KMS-11 (cell line): ENCODE measurements at regions not wholly inside any gene's neighbourhood (a gene's known extent, or its start where the extent isn't known, plus 50 kb on each side); places are given as distances from the start of the nearest gene placed in this dataset.

ENCODE experiments used
- H2AFZ ChIP-seq: fragments of 200-600 bp; sonication (generic); 2 replicates; pipeline ENCODE4 v1.6.1; 2016; ENCODE audit warnings: antibody characterized with exemption, mixed run types, low read depth
- H3K27ac ChIP-seq: fragments of 200-600 bp; sonication (generic); 2 replicates; pipeline ENCODE4 v1.6.1; 2016; ENCODE audit warnings: mild to moderate bottlenecking, mixed run types
- H3K27me3 ChIP-seq: fragments of 200-600 bp; sonication (generic); 2 replicates; pipeline ENCODE4 v1.6.1; 2017; ENCODE audit warnings: mild to moderate bottlenecking, low read depth, mixed run types, moderate library complexity; ENCODE audit not compliant: insufficient read depth
- H3K36me3 ChIP-seq: fragments of 200-600 bp; sonication (generic); 2 replicates; pipeline ENCODE4 v1.6.1; 2017; ENCODE audit warnings: mild to moderate bottlenecking, mixed run types; ENCODE audit not compliant: insufficient read depth
- H3K4me1 ChIP-seq: fragments of 200-600 bp; sonication (generic); 2 replicates; pipeline ENCODE4 v1.6.1; 2016; ENCODE audit warnings: mild to moderate bottlenecking, low read depth, mixed run types; ENCODE audit not compliant: poor library complexity, severe bottlenecking
- H3K4me2 ChIP-seq: fragments of 200-600 bp; sonication (generic); 2 replicates; pipeline ENCODE4 v1.7.0; 2016; ENCODE audit warnings: mild to moderate bottlenecking, mixed run types
- H3K4me3 ChIP-seq: fragments of 200-600 bp; sonication (generic); IDR thresholded peaks from 2 replicates; pipeline ENCODE4 v1.6.1; 2017; ENCODE audit warnings: low read depth, low read length, mixed read lengths; ENCODE audit not compliant: insufficient read depth
- H3K79me2 ChIP-seq: fragments of 200-600 bp; sonication (generic); 2 replicates; pipeline ENCODE4 v1.6.1; 2016; ENCODE audit warnings: low read depth, mixed run types; ENCODE audit not compliant: insufficient read depth
- H3K9ac ChIP-seq: fragments of 200-600 bp; sonication (generic); 2 replicates; pipeline ENCODE4 v1.6.1; 2016; ENCODE audit warnings: mild to moderate bottlenecking, mixed run types
- H4K20me1 ChIP-seq: fragments of 200-600 bp; sonication (generic); 2 replicates; pipeline ENCODE4 v1.6.1; 2016; ENCODE audit warnings: mild to moderate bottlenecking, mixed run types; ENCODE audit not compliant: insufficient read depth
- TF ChIP-seq, protein P1 (sequence below): fragments of 200-600 bp; sonication (generic); conservative IDR thresholded peaks from 2 replicates; pipeline ENCODE4 v1.6.1; 2017; ENCODE audit warnings: low read depth, mild to moderate bottlenecking, antibody characterized with exemption, low read length, moderate library complexity, mixed read lengths

GRCh38 chr1:172964864-172965263 is 85.9 kb downstream of the TNFSF18 start:
- H2AFZ ChIP-seq = no peak overlapping the region
- no peaks in the 10 kb centered on the region for H3K36me3 ChIP-seq
- H3K4me2 ChIP-seq = no peak overlapping the region
- no peak overlapping the region for H3K27ac ChIP-seq
- no peak overlapping the region for H3K4me3 ChIP-seq
- H3K4me1 ChIP-seq = no peaks in the 10 kb centered on the region
- H3K79me2 ChIP-seq = no peaks in the 10 kb centered on the region
- TF ChIP-seq, protein P1, sequence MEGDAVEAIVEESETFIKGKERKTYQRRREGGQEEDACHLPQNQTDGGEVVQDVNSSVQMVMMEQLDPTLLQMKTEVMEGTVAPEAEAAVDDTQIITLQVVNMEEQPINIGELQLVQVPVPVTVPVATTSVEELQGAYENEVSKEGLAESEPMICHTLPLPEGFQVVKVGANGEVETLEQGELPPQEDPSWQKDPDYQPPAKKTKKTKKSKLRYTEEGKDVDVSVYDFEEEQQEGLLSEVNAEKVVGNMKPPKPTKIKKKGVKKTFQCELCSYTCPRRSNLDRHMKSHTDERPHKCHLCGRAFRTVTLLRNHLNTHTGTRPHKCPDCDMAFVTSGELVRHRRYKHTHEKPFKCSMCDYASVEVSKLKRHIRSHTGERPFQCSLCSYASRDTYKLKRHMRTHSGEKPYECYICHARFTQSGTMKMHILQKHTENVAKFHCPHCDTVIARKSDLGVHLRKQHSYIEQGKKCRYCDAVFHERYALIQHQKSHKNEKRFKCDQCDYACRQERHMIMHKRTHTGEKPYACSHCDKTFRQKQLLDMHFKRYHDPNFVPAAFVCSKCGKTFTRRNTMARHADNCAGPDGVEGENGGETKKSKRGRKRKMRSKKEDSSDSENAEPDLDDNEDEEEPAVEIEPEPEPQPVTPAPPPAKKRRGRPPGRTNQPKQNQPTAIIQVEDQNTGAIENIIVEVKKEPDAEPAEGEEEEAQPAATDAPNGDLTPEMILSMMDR = no peak
- H4K20me1 ChIP-seq = no peaks in the 10 kb centered on the region
- no peak overlapping the region for H3K9ac ChIP-seq
- no peaks in the 10 kb centered on the region for H3K27me3 ChIP-seq

- Histone ChIP-seq H4K20me1 (no peaks in the 10 kb centered on the region), H3K36me3 (no peaks in the 10 kb centered on the region), H3K9ac (no peak overlapping the region), H3K4me2 (no peak overlapping the region), H2AFZ (no peak overlapping the region), H3K79me2 (no peaks in the 10 kb centered on the region), H3K27me3 (no peaks in the 10 kb centered on the region), H3K27ac (no peak overlapping the region), H3K4me1 (no peaks in the 10 kb centered on the region), H3K4me3 (no peak overlapping the region)
- TF ChIP-seq, protein P1 = no peak
Measured at GRCh38 chr1:172966844-172967540, 83.7 kb downstream of the TNFSF18 start.

DNA sequence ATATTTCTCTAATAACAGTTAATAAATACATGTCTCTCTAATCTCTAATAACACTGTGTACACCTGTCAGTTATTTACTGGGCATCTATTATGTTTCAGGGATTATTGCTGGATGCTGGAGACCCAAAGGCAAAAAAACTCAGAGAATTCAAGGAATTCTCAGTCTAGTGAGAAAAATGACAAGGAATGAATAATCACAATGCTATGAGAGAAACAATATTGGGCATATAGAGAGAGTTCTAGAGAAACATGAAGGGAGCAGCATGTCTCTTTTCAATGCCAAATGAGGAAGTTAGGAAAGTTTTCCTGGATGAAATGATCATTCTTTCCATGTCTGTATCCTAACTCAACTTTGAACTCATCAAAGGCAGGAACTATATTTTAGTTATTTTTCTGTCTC is 82.8 kb downstream of the TNFSF18 start:
- Histone ChIP-seq H3K9ac (no peak overlapping the region), H3K4me3 (no peak overlapping the region), H4K20me1 (no peaks in the 10 kb centered on the region), H3K4me1 (no peaks in the 10 kb centered on the region), H3K27me3 (no peaks in the 10 kb centered on the region), H3K79me2 (no peaks in the 10 kb centered on the region), H3K4me2 (no peak overlapping the region), H3K36me3 (no peaks in the 10 kb centered on the region), H2AFZ (no peak overlapping the region), H3K27ac (no peak overlapping the region)
- TF ChIP-seq, protein P1 = no peak

DNA sequence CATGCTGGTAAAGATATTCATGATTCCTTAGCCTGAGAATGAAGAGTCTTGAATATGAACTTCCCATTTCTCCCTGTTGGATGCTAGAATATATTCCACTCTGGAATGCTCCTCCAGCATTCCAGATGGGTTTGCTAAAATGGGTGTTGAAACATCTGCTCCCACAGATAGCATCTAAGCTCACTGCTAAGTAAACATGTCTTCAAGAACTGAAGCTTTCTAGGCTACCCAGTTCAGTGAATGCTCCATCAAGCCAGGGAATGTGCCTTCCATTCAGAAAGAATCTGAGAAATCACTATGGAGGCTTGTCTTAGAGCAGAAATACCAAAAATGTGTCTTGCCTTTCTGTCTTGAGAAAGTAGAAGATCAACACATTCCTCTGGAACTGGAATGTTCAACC is 81.1 kb downstream of the TNFSF18 start:
- TF ChIP-seq, protein P1 = no peak
- H3K36me3 ChIP-seq = no peaks in the 10 kb centered on the region
- H3K27ac ChIP-seq = no peak overlapping the region
- no peak overlapping the region for H3K4me2 ChIP-seq
- H3K4me1 ChIP-seq = no peaks in the 10 kb centered on the region
- no peaks in the 10 kb centered on the region for H3K27me3 ChIP-seq
- no peak overlapping the region for H2AFZ ChIP-seq
- no peaks in the 10 kb centered on the region for H3K79me2 ChIP-seq
- no peak overlapping the region for H3K9ac ChIP-seq
- H4K20me1 ChIP-seq = no peaks in the 10 kb centered on the region
- H3K4me3 ChIP-seq = no peak overlapping the region
